ENCODE measurements at regions not wholly inside any gene's neighbourhood (a gene's known extent, or its start where the extent isn't known, plus 50 kb on each side); places are given as distances from the start of the nearest gene placed in this dataset.
"Not testable (repeated sequence)": the region's sequence is repeated elsewhere in the genome, so short reads cannot be mapped to it uniquely, and the experiment has no call there.

GRCh38 chr2:100692381-100692780 lies 127.6 kb upstream of the NPAS2 start:
- DNase-seq (ENCODE audit: extremely low read depth in 1 of 11, low read depth in 9 of 11, low spot score in 4 of 11), result no peak

GRCh38 chr2:100692906-100693305 lies 127.0 kb upstream of the NPAS2 start:
- DNase-seq (ENCODE audit: extremely low read depth in 1 of 11, low read depth in 9 of 11, low spot score in 4 of 11), result no peak

GRCh38 chr2:100699131-100699530 lies 120.8 kb upstream of the NPAS2 start:
- DNase-seq (ENCODE audit: extremely low read depth in 1 of 11, low read depth in 9 of 11, low spot score in 4 of 11), result no peak

- no peak for DNase-seq (ENCODE audit: extremely low read depth in 1 of 11, low read depth in 9 of 11, low spot score in 4 of 11)
Measured at GRCh38 chr2:100702438-100703109, 117.4 kb upstream of the NPAS2 start.

GRCh38 chr2:100703213-100703612 lies 116.7 kb upstream of the NPAS2 start:
- DNase-seq (ENCODE audit: extremely low read depth in 1 of 11, low read depth in 9 of 11, low spot score in 4 of 11), result no peak

- DNase-seq (ENCODE audit: extremely low read depth in 1 of 11, low read depth in 9 of 11, low spot score in 4 of 11), result no peak
Measured at GRCh38 chr2:100703739-100704138, 116.2 kb upstream of the NPAS2 start.

- no peak for DNase-seq (ENCODE audit: extremely low read depth in 1 of 11, low read depth in 9 of 11, low spot score in 4 of 11)
Measured at GRCh38 chr2:100704156-100704555, 115.8 kb upstream of the NPAS2 start.

- no peak for DNase-seq (ENCODE audit: extremely low read depth in 1 of 11, low read depth in 9 of 11, low spot score in 4 of 11)
Measured at GRCh38 chr2:100704711-100705110, 115.2 kb upstream of the NPAS2 start.

- DNase-seq (ENCODE audit: extremely low read depth in 1 of 11, low read depth in 9 of 11, low spot score in 4 of 11), result no peak
Measured at GRCh38 chr2:100707016-100707947, 112.7 kb upstream of the NPAS2 start.

GRCh38 chr2:100708333-100708732 lies 111.6 kb upstream of the NPAS2 start:
- DNase-seq (ENCODE audit: extremely low read depth in 1 of 11, low read depth in 9 of 11, low spot score in 4 of 11), result no peak

- no peak for DNase-seq (ENCODE audit: extremely low read depth in 1 of 11, low read depth in 9 of 11, low spot score in 4 of 11)
Measured at GRCh38 chr2:100713106-100713505, 106.8 kb upstream of the NPAS2 start.

- DNase-seq (ENCODE audit: extremely low read depth in 1 of 11, low read depth in 9 of 11, low spot score in 4 of 11), result not testable (repeated sequence)
Measured at GRCh38 chr2:100714396-100715010, 105.4 kb upstream of the NPAS2 start.

GRCh38 chr2:100715861-100716260 lies 104.1 kb upstream of the NPAS2 start:
- not testable (repeated sequence) for DNase-seq (ENCODE audit: extremely low read depth in 1 of 11, low read depth in 9 of 11, low spot score in 4 of 11)

GRCh38 chr2:100716581-100716980 lies 103.4 kb upstream of the NPAS2 start:
- no peak for DNase-seq (ENCODE audit: extremely low read depth in 1 of 11, low read depth in 9 of 11, low spot score in 4 of 11)

- DNase-seq (ENCODE audit: extremely low read depth in 1 of 11, low read depth in 9 of 11, low spot score in 4 of 11), result no peak
Measured at GRCh38 chr2:100718065-100718629, 101.8 kb upstream of the NPAS2 start.

- DNase-seq (ENCODE audit: extremely low read depth in 1 of 11, low read depth in 9 of 11, low spot score in 4 of 11), result no peak
Measured at GRCh38 chr2:100720445-100720844, 99.5 kb upstream of the NPAS2 start.

GRCh38 chr2:100721693-100722092 lies 98.2 kb upstream of the NPAS2 start:
- DNase-seq (ENCODE audit: extremely low read depth in 1 of 11, low read depth in 9 of 11, low spot score in 4 of 11), result no peak

- no peak for DNase-seq (ENCODE audit: extremely low read depth in 1 of 11, low read depth in 9 of 11, low spot score in 4 of 11)
Measured at GRCh38 chr2:100722125-100722524, 97.8 kb upstream of the NPAS2 start.

- DNase-seq (ENCODE audit: extremely low read depth in 1 of 11, low read depth in 9 of 11, low spot score in 4 of 11), result no peak
Measured at GRCh38 chr2:100726866-100727265, 93.1 kb upstream of the NPAS2 start.
